IMR-90 (cell line): ENCODE measurements at regions not wholly inside any gene's neighbourhood (a gene's known extent, or its start where the extent isn't known, plus 50 kb on each side); places are given as distances from the start of the nearest gene placed in this dataset.

Source experiments
- CEBPB ChIP-seq: IDR thresholded peaks from 2 replicates; pipeline ENCODE4 v1.6.1; 2012; ENCODE audit warnings: low read depth, low read length, improper control_type of control experiment
- CHD1 ChIP-seq: IDR thresholded peaks from 2 replicates; pipeline ENCODE4 v1.6.1; 2012; ENCODE audit warnings: low read depth, low read length, improper control_type of control experiment
- CTCF ChIP-seq: conservative IDR thresholded peaks from 2 replicates; pipeline ENCODE4 v1.5.1; 2012; ENCODE audit warnings: mild to moderate bottlenecking, low read depth, low read length, improper control_type of control experiment
- FOS ChIP-seq: fragments of 150-350 bp; IDR thresholded peaks from 2 replicates; pipeline ENCODE4 v1.6.1; 2016; ENCODE audit warnings: low read depth, low read length
- MAFK ChIP-seq: IDR thresholded peaks from 2 replicates; pipeline ENCODE4 v1.6.1; 2012; ENCODE audit warnings: low read depth, low read length, improper control_type of control experiment
- POLR2A ChIP-seq: IDR thresholded peaks from 2 replicates; pipeline ENCODE4 v1.6.1; 2012; ENCODE audit warnings: mild to moderate bottlenecking, low read depth, low read length
- RAD21 ChIP-seq: IDR thresholded peaks from 2 replicates; pipeline ENCODE4 v1.6.1; 2012; ENCODE audit warnings: low read length, improper control_type of control experiment
- RCOR1 ChIP-seq: IDR thresholded peaks from 2 replicates; pipeline ENCODE4 v1.6.1; 2012; ENCODE audit warnings: mild to moderate bottlenecking, low read length, improper control_type of control experiment; ENCODE audit not compliant: insufficient replicate concordance
- RFX5 ChIP-seq: IDR thresholded peaks from 2 replicates; pipeline ENCODE4 v1.8.0; 2012; ENCODE audit warnings: low read depth, mild to moderate bottlenecking, low read length, moderate library complexity
- TF ChIP-seq, protein P1 (sequence below): fragments of 150-350 bp; IDR thresholded peaks from 2 replicates; pipeline ENCODE4 v1.6.1; 2017; ENCODE audit warnings: mild to moderate bottlenecking, antibody characterized with exemption, low read length, low read depth

DNA sequence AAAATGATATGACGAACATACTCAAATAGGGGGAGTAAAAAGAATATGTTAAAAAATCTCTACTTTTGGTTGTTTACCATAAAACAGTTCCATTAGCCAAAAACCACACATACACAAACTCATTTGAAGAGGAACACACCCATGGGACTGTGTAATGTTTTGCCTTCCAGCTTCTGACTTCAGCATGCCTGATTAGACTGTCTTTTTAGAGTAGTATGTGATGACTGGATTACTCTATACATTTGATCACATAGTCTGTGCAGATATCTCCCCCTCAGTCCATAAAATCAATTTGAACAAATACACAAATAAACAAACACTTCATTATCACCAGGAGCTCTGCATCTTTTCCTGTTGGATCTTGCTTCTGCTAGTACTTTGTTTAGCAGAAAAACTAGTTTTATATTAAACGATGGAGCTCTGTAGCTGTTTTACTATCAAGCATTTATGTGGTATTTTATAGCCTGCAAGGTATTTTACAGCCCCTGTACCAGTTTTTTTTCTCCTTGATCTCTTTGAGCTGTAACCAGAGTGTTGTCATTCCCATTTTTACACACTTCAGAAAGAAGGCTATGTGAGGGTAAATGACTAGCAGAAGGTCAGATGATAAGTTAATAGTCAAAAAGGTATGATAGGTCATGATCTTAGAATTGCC, 866.5 kb upstream of the MAP3K7 start:
- no peak for TF ChIP-seq CTCF
- TF ChIP-seq MAFK = no peak
- no peak for TF ChIP-seq POLR2A
- TF ChIP-seq CHD1 = no peak
- TF ChIP-seq, protein P1, sequence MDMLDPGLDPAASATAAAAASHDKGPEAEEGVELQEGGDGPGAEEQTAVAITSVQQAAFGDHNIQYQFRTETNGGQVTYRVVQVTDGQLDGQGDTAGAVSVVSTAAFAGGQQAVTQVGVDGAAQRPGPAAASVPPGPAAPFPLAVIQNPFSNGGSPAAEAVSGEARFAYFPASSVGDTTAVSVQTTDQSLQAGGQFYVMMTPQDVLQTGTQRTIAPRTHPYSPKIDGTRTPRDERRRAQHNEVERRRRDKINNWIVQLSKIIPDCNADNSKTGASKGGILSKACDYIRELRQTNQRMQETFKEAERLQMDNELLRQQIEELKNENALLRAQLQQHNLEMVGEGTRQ = no peak
- TF ChIP-seq FOS = no peak
- no peak for TF ChIP-seq RAD21
- no peak for TF ChIP-seq RFX5
- no peak for TF ChIP-seq CEBPB
- TF ChIP-seq RCOR1 = no peak
